ENCODE measurements at regions not wholly inside any gene's neighbourhood (a gene's known extent, or its start where the extent isn't known, plus 50 kb on each side); places are given as distances from the start of the nearest gene placed in this dataset.

GRCh38 chr2:18924886-18925285 lies 335.5 kb upstream of the NT5C1B start:
- Histone ChIP-seq H3K9me3 (ENCODE audit: insufficient read depth, low read depth, low read length) (no peaks in the 10 kb centered on the region), H3K4me1 (ENCODE audit: insufficient read depth, low read length) (no peaks in the 10 kb centered on the region), H3K36me3 (ENCODE audit: insufficient read depth, low read length) (no peaks in the 10 kb centered on the region), H3K27ac (ENCODE audit: low read depth, low read length) (no peak overlapping the region), H3K9ac (ENCODE audit: low read depth, low read length) (no peak overlapping the region), H3K4me3 (ENCODE audit: low read length) (no peak overlapping the region), H3K27me3 (ENCODE audit: insufficient read depth, low read length) (no peaks in the 10 kb centered on the region)
- 80% methylated on average over 1 of the region's 1 CpG for WGBS

GRCh38 chr2:18924386-18924785 lies 335.0 kb upstream of the NT5C1B start:
- no peaks in the 10 kb centered on the region for H3K36me3 ChIP-seq (ENCODE audit: insufficient read depth, low read length)
- H3K27me3 ChIP-seq (ENCODE audit: insufficient read depth, low read length), result no peaks in the 10 kb centered on the region
- no peak overlapping the region for H3K4me3 ChIP-seq (ENCODE audit: low read length)
- H3K27ac ChIP-seq (ENCODE audit: low read depth, low read length), result no peak overlapping the region
- WGBS, result 93% methylated on average over 2 of the region's 4 CpGs
- no peak overlapping the region for H3K9ac ChIP-seq (ENCODE audit: low read depth, low read length)
- H3K9me3 ChIP-seq (ENCODE audit: insufficient read depth, low read depth, low read length), result no peaks in the 10 kb centered on the region
- no peaks in the 10 kb centered on the region for H3K4me1 ChIP-seq (ENCODE audit: insufficient read depth, low read length)

- H3K27ac ChIP-seq (ENCODE audit: low read depth, low read length), result no peak overlapping the region
- no peaks in the 10 kb centered on the region for H3K36me3 ChIP-seq (ENCODE audit: insufficient read depth, low read length)
- WGBS, result 93% methylated on average over 1 of the region's 1 CpG
- H3K4me1 ChIP-seq (ENCODE audit: insufficient read depth, low read length), result no peaks in the 10 kb centered on the region
- H3K27me3 ChIP-seq (ENCODE audit: insufficient read depth, low read length), result no peaks in the 10 kb centered on the region
- H3K9me3 ChIP-seq (ENCODE audit: insufficient read depth, low read depth, low read length), result no peaks in the 10 kb centered on the region
- H3K9ac ChIP-seq (ENCODE audit: low read depth, low read length), result no peak overlapping the region
- H3K4me3 ChIP-seq (ENCODE audit: low read length), result no peak overlapping the region
Measured at GRCh38 chr2:18922276-18922675, 332.9 kb upstream of the NT5C1B start.

- no peaks in the 10 kb centered on the region for H3K9me3 ChIP-seq (ENCODE audit: insufficient read depth, low read depth, low read length)
- no CpG with 5 or more reads among the region's 1 CpG for WGBS
- no peaks in the 10 kb centered on the region for H3K36me3 ChIP-seq (ENCODE audit: insufficient read depth, low read length)
- H3K27me3 ChIP-seq (ENCODE audit: insufficient read depth, low read length), result no peaks in the 10 kb centered on the region
- no peak overlapping the region for H3K4me3 ChIP-seq (ENCODE audit: low read length)
- no peak overlapping the region for H3K9ac ChIP-seq (ENCODE audit: low read depth, low read length)
- no peaks in the 10 kb centered on the region for H3K4me1 ChIP-seq (ENCODE audit: insufficient read depth, low read length)
- no peak overlapping the region for H3K27ac ChIP-seq (ENCODE audit: low read depth, low read length)
Measured at GRCh38 chr2:18918280-18918679, 328.9 kb upstream of the NT5C1B start.

GRCh38 chr2:18915227-18915626 lies 325.9 kb upstream of the NT5C1B start:
- Histone ChIP-seq H3K4me3 (ENCODE audit: low read length) (no peak overlapping the region), H3K27ac (ENCODE audit: low read depth, low read length) (no peak overlapping the region), H3K9ac (ENCODE audit: low read depth, low read length) (no peak overlapping the region), H3K27me3 (ENCODE audit: insufficient read depth, low read length) (no peaks in the 10 kb centered on the region), H3K36me3 (ENCODE audit: insufficient read depth, low read length) (no peaks in the 10 kb centered on the region), H3K9me3 (ENCODE audit: insufficient read depth, low read depth, low read length) (no peaks in the 10 kb centered on the region), H3K4me1 (ENCODE audit: insufficient read depth, low read length) (no peaks in the 10 kb centered on the region; the same call in 1 of the 2 replicates)
- WGBS, result 26% methylated on average over 1 of the region's 1 CpG

GRCh38 chr2:18913512-18913911 lies 324.1 kb upstream of the NT5C1B start:
- Histone ChIP-seq H3K27ac (ENCODE audit: low read depth, low read length) (no peak overlapping the region), H3K9me3 (ENCODE audit: insufficient read depth, low read depth, low read length) (no peaks in the 10 kb centered on the region), H3K4me1 (ENCODE audit: insufficient read depth, low read length) (no peaks in the 10 kb centered on the region; the same call in 1 of the 2 replicates), H3K36me3 (ENCODE audit: insufficient read depth, low read length) (no peaks in the 10 kb centered on the region), H3K27me3 (ENCODE audit: insufficient read depth, low read length) (no peaks in the 10 kb centered on the region), H3K9ac (ENCODE audit: low read depth, low read length) (no peak overlapping the region), H3K4me3 (ENCODE audit: low read length) (no peak overlapping the region)
- WGBS, result 96% methylated on average over 3 of the region's 3 CpGs

- WGBS, result 83% methylated on average over 8 of the region's 8 CpGs
Measured at GRCh38 chr2:18912225-18912888, 323.0 kb upstream of the NT5C1B start.

GRCh38 chr2:18911416-18911815 lies 322.0 kb upstream of the NT5C1B start:
- H3K27ac ChIP-seq (ENCODE audit: low read depth, low read length), result no peak overlapping the region
- 94% methylated on average over 7 of the region's 7 CpGs for WGBS

More at GRCh38 chr2:18912225-18912888, 323.0 kb upstream of the NT5C1B start:
- H3K9me3 ChIP-seq (ENCODE audit: insufficient read depth, low read depth, low read length), result no peaks in the 10 kb centered on the region
- H3K27me3 ChIP-seq (ENCODE audit: insufficient read depth, low read length), result no peaks in the 10 kb centered on the region
- H3K9ac ChIP-seq (ENCODE audit: low read depth, low read length), result no peak overlapping the region
- no peak overlapping the region for H3K27ac ChIP-seq (ENCODE audit: low read depth, low read length)
- no peak overlapping the region for H3K4me3 ChIP-seq (ENCODE audit: low read length)
- H3K36me3 ChIP-seq (ENCODE audit: insufficient read depth, low read length), result no peaks in the 10 kb centered on the region
- no peaks in the 10 kb centered on the region; the same call in 1 of the 2 replicates for H3K4me1 ChIP-seq (ENCODE audit: insufficient read depth, low read length)

GRCh38 chr2:18910843-18911242 lies 321.5 kb upstream of the NT5C1B start:
- WGBS, result 69% methylated on average over 4 of the region's 4 CpGs
- H3K9me3 ChIP-seq (ENCODE audit: insufficient read depth, low read depth, low read length), result no peaks in the 10 kb centered on the region
- H3K4me1 ChIP-seq (ENCODE audit: insufficient read depth, low read length), result no peaks in the 10 kb centered on the region; the same call in 1 of the 2 replicates
- H3K27me3 ChIP-seq (ENCODE audit: insufficient read depth, low read length), result no peaks in the 10 kb centered on the region
- no peak overlapping the region for H3K27ac ChIP-seq (ENCODE audit: low read depth, low read length)
- H3K36me3 ChIP-seq (ENCODE audit: insufficient read depth, low read length), result no peaks in the 10 kb centered on the region
- H3K4me3 ChIP-seq (ENCODE audit: low read length), result no peak overlapping the region
- no peak overlapping the region for H3K9ac ChIP-seq (ENCODE audit: low read depth, low read length)

More at GRCh38 chr2:18911416-18911815, 322.0 kb upstream of the NT5C1B start:
- Histone ChIP-seq H3K27me3 (ENCODE audit: insufficient read depth, low read length) (no peaks in the 10 kb centered on the region), H3K9ac (ENCODE audit: low read depth, low read length) (no peak overlapping the region), H3K36me3 (ENCODE audit: insufficient read depth, low read length) (no peaks in the 10 kb centered on the region), H3K9me3 (ENCODE audit: insufficient read depth, low read depth, low read length) (no peaks in the 10 kb centered on the region), H3K4me3 (ENCODE audit: low read length) (no peak overlapping the region), H3K4me1 (ENCODE audit: insufficient read depth, low read length) (no peaks in the 10 kb centered on the region; the same call in 1 of the 2 replicates)

- WGBS, result 92% methylated on average over 3 of the region's 3 CpGs
- H3K9me3 ChIP-seq (ENCODE audit: insufficient read depth, low read depth, low read length), result no peaks in the 10 kb centered on the region
- no peaks in the 10 kb centered on the region for H3K27me3 ChIP-seq (ENCODE audit: insufficient read depth, low read length)
- no peak overlapping the region for H3K9ac ChIP-seq (ENCODE audit: low read depth, low read length)
- no peak overlapping the region for H3K4me3 ChIP-seq (ENCODE audit: low read length)
- H3K4me1 ChIP-seq (ENCODE audit: insufficient read depth, low read length), result no peaks in the 10 kb centered on the region; the same call in 1 of the 2 replicates
- no peak overlapping the region for H3K27ac ChIP-seq (ENCODE audit: low read depth, low read length)
- no peaks in the 10 kb centered on the region for H3K36me3 ChIP-seq (ENCODE audit: insufficient read depth, low read length)
Measured at GRCh38 chr2:18907937-18908336, 318.6 kb upstream of the NT5C1B start.

GRCh38 chr2:18907508-18907907 lies 318.1 kb upstream of the NT5C1B start:
- Histone ChIP-seq H3K4me3 (ENCODE audit: low read length) (no peak overlapping the region), H3K4me1 (ENCODE audit: insufficient read depth, low read length) (no peaks in the 10 kb centered on the region; the same call in 1 of the 2 replicates), H3K9me3 (ENCODE audit: insufficient read depth, low read depth, low read length) (no peaks in the 10 kb centered on the region), H3K27me3 (ENCODE audit: insufficient read depth, low read length) (no peaks in the 10 kb centered on the region), H3K36me3 (ENCODE audit: insufficient read depth, low read length) (no peaks in the 10 kb centered on the region), H3K9ac (ENCODE audit: low read depth, low read length) (no peak overlapping the region), H3K27ac (ENCODE audit: low read depth, low read length) (no peak overlapping the region)
- 81% methylated on average over 2 of the region's 2 CpGs for WGBS

GRCh38 chr2:18903750-18904149 lies 314.4 kb upstream of the NT5C1B start:
- Histone ChIP-seq H3K4me3 (ENCODE audit: low read length) (no peak overlapping the region), H3K27me3 (ENCODE audit: insufficient read depth, low read length) (no peaks in the 10 kb centered on the region), H3K27ac (ENCODE audit: low read depth, low read length) (no peak overlapping the region), H3K9me3 (ENCODE audit: insufficient read depth, low read depth, low read length) (no peaks in the 10 kb centered on the region), H3K36me3 (ENCODE audit: insufficient read depth, low read length) (no peaks in the 10 kb centered on the region), H3K4me1 (ENCODE audit: insufficient read depth, low read length) (no peaks in the 10 kb centered on the region), H3K9ac (ENCODE audit: low read depth, low read length) (no peak overlapping the region)
- 88% methylated on average over 3 of the region's 3 CpGs for WGBS

All from HUES64 (cell line).